Upper lobe of left lung (tissue), 6 donors: ENCODE measurements at regions not wholly inside any gene's neighbourhood (a gene's known extent, or its start where the extent isn't known, plus 50 kb on each side); places are given as distances from the start of the nearest gene placed in this dataset.

ENCODE experiments used
- ATAC-seq, 2 donors: fragments of 200-7000 bp; cut with Tn5 transposase; one replicate each; pipeline ENCODE4 v1.9.1; 2022; ENCODE audit warnings: mild to moderate bottlenecking in 2 of 2, moderate library complexity in 2 of 2; ENCODE audit not compliant: low FRiP score in 2 of 2
- DNase-seq, 2 donors: peaks; one replicate each; pipeline ENCODE4 v3.0.0-alpha.2; 2019 to 2020
- H3K27ac ChIP-seq, 4 donors: fragments of 200-600 bp; sonication (generic); one replicate each; pipeline ENCODE4 v1.5.1; 2016 to 2019
- H3K27me3 ChIP-seq, 4 donors: fragments of 200-600 bp; sonication (generic); one replicate each; pipeline ENCODE4 v1.5.1; 2017 to 2019
- H3K36me3 ChIP-seq, 4 donors: fragments of 200-600 bp; sonication (generic); one replicate each; pipeline ENCODE4 v1.5.1; 2016 to 2019
- H3K4me1 ChIP-seq, 4 donors: fragments of 200-600 bp; sonication (generic); one replicate each; pipeline ENCODE4 v1.5.1; 2018 to 2019
- H3K4me3 ChIP-seq, 4 donors: fragments of 200-600 bp; sonication (generic); one replicate each; pipeline ENCODE4 v1.5.1; 2017 to 2019; ENCODE audit warnings: mild to moderate bottlenecking in 2 of 4, moderate library complexity in 1 of 4
- H3K9me3 ChIP-seq, 4 donors: fragments of 200-600 bp; sonication (generic); one replicate each; pipeline ENCODE4 v1.5.1; 2018 to 2019
- EP300 ChIP-seq, 4 donors: sonication (generic); formaldehyde crosslinking; IDR thresholded peaks; one replicate each; pipeline ENCODE4 v1.5.1; 2017; ENCODE audit warnings: antibody characterized with exemption in 4 of 4, control low read depth in 2 of 4
- POLR2A ChIP-seq, 4 donors: fragments of 450-650 bp; IDR thresholded peaks; one replicate each; pipeline ENCODE4 v1.5.1; 2016 to 2017; ENCODE audit warnings: antibody characterized with exemption in 4 of 4, mild to moderate bottlenecking in 2 of 4
- POLR2AphosphoS5 ChIP-seq, 2 donors: sonication (generic); formaldehyde crosslinking; IDR thresholded peaks; one replicate each; pipeline ENCODE4 v1.5.1; 2017; ENCODE audit warnings: antibody characterized with exemption in 2 of 2
- WGBS, 2 donors: methylation state at CpG; one replicate each; pipeline ENCODE4 v1.1.5; 2017 to 2018; 5-methylcytosine and 5-hydroxymethylcytosine counted together
- TF ChIP-seq, protein P1 (sequence below), 6 experiments: fragments of 450-650 bp in 4 of 6; fragments of 200-600 bp in 2 of 6; sonication (generic) in 2 of 6; IDR thresholded peaks; one replicate each; pipeline ENCODE4 v1.5.1; 2016 to 2019; ENCODE audit warnings: antibody characterized with exemption in 6 of 6
- donor health status: DM: no; HTN: no; CAD: no; lungs with moderate emphysema.
- donor health status: DM: no; HTN: yes; CAD: no; lungs with severe emphysema.

DNA sequence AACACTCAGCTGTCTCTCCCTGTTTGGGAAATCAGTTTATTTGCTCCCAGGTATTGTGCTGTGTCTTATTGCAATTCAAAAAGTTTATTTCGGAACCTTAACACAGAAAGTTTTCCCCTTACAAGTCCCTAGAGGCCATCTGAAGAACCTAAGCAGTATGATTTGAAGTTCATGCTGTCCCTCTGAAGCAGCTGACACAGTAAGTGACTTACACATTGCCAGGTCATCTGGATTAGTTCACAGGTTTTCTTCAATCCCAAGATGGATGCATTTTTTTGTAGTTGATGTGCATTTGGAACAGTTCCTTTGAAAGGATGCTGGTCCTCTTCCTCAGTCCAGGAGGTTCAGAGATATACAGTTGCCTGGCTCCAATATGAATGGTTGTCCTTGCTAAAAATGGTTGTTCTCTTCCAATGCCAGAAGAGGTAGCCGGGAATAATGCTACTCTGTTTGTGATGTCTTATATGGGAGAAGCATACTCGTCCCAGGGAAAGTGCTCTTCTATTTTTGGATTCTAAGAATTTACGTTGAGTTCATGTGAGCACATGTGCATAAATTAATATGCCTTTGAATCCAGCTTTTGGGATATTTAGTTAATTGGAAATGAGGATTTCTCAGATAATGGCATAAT, 183.5 kb upstream of the PHYHIPL start:
- Histone ChIP-seq H3K27me3 (no peaks in the 10 kb centered on the region), H3K9me3 (peaks cover 0 to 6% (median 3%) of the 10 kb centered on the region in 4 donors), H3K36me3 (no peaks in the 10 kb centered on the region), H3K27ac (no peak overlapping the region), H3K4me3 (no peak overlapping the region), H3K4me1 (no peaks in the 10 kb centered on the region)
- WGBS, 2 donors, result 79 to 85% methylated on average over 4 of the region's 4 CpGs
- no peak for DNase-seq
- TF ChIP-seq EP300 (IDR thresholded peaks at IDR 0.05), result no peak
- TF ChIP-seq POLR2A (IDR thresholded peaks at IDR 0.05), result no peak
- no peak for TF ChIP-seq POLR2AphosphoS5 (IDR thresholded peaks at IDR 0.05)
- TF ChIP-seq, protein P1, sequence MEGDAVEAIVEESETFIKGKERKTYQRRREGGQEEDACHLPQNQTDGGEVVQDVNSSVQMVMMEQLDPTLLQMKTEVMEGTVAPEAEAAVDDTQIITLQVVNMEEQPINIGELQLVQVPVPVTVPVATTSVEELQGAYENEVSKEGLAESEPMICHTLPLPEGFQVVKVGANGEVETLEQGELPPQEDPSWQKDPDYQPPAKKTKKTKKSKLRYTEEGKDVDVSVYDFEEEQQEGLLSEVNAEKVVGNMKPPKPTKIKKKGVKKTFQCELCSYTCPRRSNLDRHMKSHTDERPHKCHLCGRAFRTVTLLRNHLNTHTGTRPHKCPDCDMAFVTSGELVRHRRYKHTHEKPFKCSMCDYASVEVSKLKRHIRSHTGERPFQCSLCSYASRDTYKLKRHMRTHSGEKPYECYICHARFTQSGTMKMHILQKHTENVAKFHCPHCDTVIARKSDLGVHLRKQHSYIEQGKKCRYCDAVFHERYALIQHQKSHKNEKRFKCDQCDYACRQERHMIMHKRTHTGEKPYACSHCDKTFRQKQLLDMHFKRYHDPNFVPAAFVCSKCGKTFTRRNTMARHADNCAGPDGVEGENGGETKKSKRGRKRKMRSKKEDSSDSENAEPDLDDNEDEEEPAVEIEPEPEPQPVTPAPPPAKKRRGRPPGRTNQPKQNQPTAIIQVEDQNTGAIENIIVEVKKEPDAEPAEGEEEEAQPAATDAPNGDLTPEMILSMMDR (IDR thresholded peaks at IDR 0.05), result no peak
- no peak for ATAC-seq

DNA sequence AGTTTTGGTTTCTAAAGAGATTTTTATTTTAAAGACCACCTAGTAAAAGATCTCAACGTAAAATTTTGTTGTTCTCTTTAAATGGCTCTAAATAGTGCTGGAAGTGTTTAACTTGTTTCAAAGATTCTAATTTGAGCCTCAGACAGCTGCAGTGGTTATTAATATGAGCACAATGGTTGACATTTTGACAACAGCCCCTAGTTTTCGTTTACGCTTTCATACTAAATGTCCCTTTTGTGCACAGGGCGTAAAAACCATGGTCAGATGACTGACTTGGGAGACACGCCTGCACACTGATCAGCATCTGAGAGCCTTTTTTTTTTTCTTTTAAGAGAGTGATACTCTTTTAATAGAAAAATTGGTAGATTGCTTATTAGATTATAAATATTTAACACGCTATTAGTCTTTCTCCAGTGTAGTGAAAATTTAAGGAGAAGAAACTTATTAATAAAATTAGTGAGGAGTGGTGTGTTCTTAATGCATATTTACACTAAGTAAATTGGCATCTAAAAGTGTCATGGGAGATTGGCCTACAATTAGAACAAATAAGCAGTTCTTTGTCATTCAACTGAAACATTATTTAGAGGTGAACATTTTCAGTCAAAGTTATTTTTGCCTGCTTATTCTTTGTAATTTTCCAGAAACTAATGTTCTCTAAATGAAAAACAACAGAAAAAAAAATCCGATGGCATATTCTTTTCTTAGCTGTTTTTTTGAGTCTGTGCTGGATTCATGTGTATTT, 182.8 kb upstream of the PHYHIPL start:
- no peaks in the 10 kb centered on the region for H3K36me3 ChIP-seq
- H3K4me1 ChIP-seq, result no peaks in the 10 kb centered on the region
- DNase-seq, result no peak
- WGBS, 2 donors, result 67 to 74% methylated on average over 7 of the region's 7 CpGs
- H3K4me3 ChIP-seq, result no peak overlapping the region
- ATAC-seq, result no peak
- peaks cover 0 to 6% (median 3%) of the 10 kb centered on the region in 4 donors for H3K9me3 ChIP-seq
- TF ChIP-seq POLR2AphosphoS5 (IDR thresholded peaks at IDR 0.05) (no peak), POLR2A (IDR thresholded peaks at IDR 0.05) (no peak), EP300 (IDR thresholded peaks at IDR 0.05) (no peak)
- TF ChIP-seq, protein P1 (IDR thresholded peaks at IDR 0.05), result no peak
- no peaks in the 10 kb centered on the region for H3K27me3 ChIP-seq
- no peak overlapping the region for H3K27ac ChIP-seq

DNA sequence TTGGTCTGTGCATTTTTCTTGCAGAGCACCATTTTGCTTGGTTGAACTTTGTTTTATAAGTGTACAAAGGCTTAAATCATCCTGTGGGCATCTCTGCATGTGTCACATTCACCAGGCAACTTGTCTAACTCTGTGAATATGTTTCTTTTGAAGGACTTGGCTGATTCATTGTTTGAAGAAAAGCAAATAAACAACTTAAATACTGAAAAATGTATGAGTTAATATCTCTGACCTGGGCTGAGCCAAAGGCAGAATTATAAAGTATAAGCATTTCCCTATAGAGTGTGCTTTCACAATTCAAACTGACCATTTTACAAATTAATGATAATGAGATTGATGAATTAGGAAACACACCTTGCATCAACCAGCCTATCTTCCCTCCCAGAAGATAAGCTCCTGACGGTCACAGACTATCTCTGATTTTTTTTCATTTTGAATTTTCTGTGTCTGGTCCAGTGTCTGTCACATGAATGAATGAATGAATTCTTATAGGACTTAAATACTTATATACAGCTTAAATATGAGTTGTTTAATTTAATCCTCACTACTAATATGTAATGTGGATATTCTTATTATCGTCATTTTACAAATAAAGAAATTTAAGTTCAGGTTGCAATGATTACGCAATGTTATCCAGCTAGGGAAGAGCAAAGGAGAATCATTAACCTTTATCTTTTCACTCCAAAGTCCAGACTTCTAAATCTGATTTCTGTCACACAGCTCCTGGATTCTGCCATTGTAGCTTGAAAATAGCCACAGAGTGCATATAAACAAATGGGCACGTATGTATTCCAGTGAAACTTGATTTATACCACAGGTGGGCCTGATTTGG, 182.0 kb upstream of the PHYHIPL start:
- no peak for ATAC-seq
- H3K27ac ChIP-seq, result no peak overlapping the region
- H3K4me3 ChIP-seq, result no peak overlapping the region
- H3K9me3 ChIP-seq, result peaks cover 0 to 6% (median 3%) of the 10 kb centered on the region in 4 donors
- no peaks in the 10 kb centered on the region for H3K36me3 ChIP-seq
- TF ChIP-seq, protein P1 (IDR thresholded peaks at IDR 0.05), result no peak
- TF ChIP-seq POLR2A (IDR thresholded peaks at IDR 0.05) (no peak), EP300 (IDR thresholded peaks at IDR 0.05) (no peak), POLR2AphosphoS5 (IDR thresholded peaks at IDR 0.05) (no peak)
- DNase-seq, result no peak
- WGBS, 2 donors, result 81 to 82% methylated on average over 4 of the region's 4 CpGs
- H3K4me1 ChIP-seq, result no peaks in the 10 kb centered on the region
- no peaks in the 10 kb centered on the region for H3K27me3 ChIP-seq

DNA sequence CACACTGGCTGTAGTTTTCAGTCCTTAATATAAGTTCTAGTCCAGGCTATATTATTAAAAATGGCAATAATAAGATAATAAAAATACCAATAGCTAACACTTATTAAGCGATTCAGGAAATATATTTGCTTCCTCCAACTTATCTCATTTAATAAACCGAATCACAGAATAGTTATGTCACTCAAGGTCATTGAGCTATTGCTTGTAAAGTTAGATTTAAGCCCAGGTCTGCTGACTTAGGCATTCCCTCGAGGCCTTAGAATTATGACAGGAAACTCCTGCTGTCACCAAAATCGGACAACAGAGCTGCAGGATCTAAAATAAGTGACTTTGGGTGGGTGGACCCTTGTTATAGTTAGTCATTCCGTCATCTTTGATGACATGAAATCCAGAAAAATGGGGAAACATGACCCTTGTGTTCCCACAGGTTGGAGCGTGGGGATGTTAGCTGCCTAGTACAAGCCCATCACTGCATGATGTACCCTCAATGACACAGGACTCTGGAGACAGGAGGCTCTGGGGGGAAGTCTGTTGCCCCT, 181.3 kb upstream of the PHYHIPL start:
- no peak for ATAC-seq
- Histone ChIP-seq H3K27ac (no peak overlapping the region), H3K9me3 (peaks cover 0 to 2% (median 0%) of the 10 kb centered on the region in 4 donors), H3K27me3 (no peaks in the 10 kb centered on the region), H3K4me3 (no peak overlapping the region), H3K36me3 (no peaks in the 10 kb centered on the region), H3K4me1 (no peaks in the 10 kb centered on the region)
- DNase-seq, result no peak
- 62 to 63% methylated on average over 6 of the region's 6 CpGs for WGBS, 2 donors
- TF ChIP-seq, protein P1 (IDR thresholded peaks at IDR 0.05), result no peak
- TF ChIP-seq POLR2AphosphoS5 (IDR thresholded peaks at IDR 0.05), result no peak
- TF ChIP-seq EP300 (IDR thresholded peaks at IDR 0.05), result no peak
- TF ChIP-seq POLR2A (IDR thresholded peaks at IDR 0.05), result no peak
